IMR-90 (cell line): ENCODE measurements at regions not wholly inside any gene's neighbourhood (a gene's known extent, or its start where the extent isn't known, plus 50 kb on each side); places are given as distances from the start of the nearest gene placed in this dataset.

Source experiments
- ATAC-seq: fragments of 200-7000 bp; cut with Tn5 transposase; 2 replicates; pipeline ENCODE4 v1.9.1; 2020; ENCODE audit warnings: low read depth, mild to moderate bottlenecking, moderate library complexity
- BruUV-seq: library from RNA; stranded (reverse); fragments of 400-500 nt; replicated peaks from 2 replicates; lab custom pipeline; 2021; lab: Mats Ljungman, UMichigan
- CTCF ChIA-PET: fragments of 300-600 bp; formaldehyde crosslinking; extraction: SDS; loops from one replicate; lab custom pipeline; 2021; ENCODE audit warnings: antibody characterized with exemption; lab: Yijun Ruan, JAX
- POLR2A ChIA-PET: fragments of 300-600 bp; sonication (Branson Sonifier 250); formaldehyde crosslinking; loops from one replicate; lab custom pipeline; 2022; ENCODE audit warnings: antibody characterized with exemption; ENCODE audit not compliant: unreplicated experiment; lab: Charles Lee
- DNase-seq: peaks from one replicate; pipeline ENCODE4 v3.0.0; 2013
- H2AFZ ChIP-seq: replicated peaks from 2 replicates; pipeline ENCODE3; 2013; ENCODE audit warnings: low read length, mild to moderate bottlenecking; ENCODE audit not compliant: poor library complexity
- H2AK5ac ChIP-seq: 2 replicates; pipeline ENCODE4 v1.6.1; 2013; ENCODE audit warnings: low read depth, low read length, inconsistent platforms
- H2AK9ac ChIP-seq: replicated peaks from 2 replicates; pipeline ENCODE3; 2013; ENCODE audit warnings: mild to moderate bottlenecking, low read depth, low read length, moderate library complexity; ENCODE audit not compliant: poor library complexity
- H2BK120ac ChIP-seq: 2 replicates; pipeline ENCODE4 v1.6.1; 2013; ENCODE audit warnings: low read depth, low read length, inconsistent platforms
- H2BK15ac ChIP-seq: 3 replicates; pipeline ENCODE4 v1.6.1; 2013; ENCODE audit warnings: low read depth, low read length, inconsistent platforms
- H2BK20ac ChIP-seq: 2 replicates; pipeline ENCODE4 v1.6.1; 2013; ENCODE audit warnings: low read depth, mild to moderate bottlenecking, inconsistent platforms, low read length, moderate library complexity
- H2BK5ac ChIP-seq: 2 replicates; pipeline ENCODE4 v1.6.1; 2013; ENCODE audit warnings: mild to moderate bottlenecking, low read depth, low read length, inconsistent platforms; ENCODE audit not compliant: poor library complexity, severe bottlenecking
- H3K14ac ChIP-seq: replicated peaks from 2 replicates; pipeline ENCODE4 v1.6.1; 2013; ENCODE audit warnings: low read depth, low read length, inconsistent platforms
- H3K18ac ChIP-seq: 2 replicates; pipeline ENCODE4 v1.6.1; 2013; ENCODE audit warnings: low read depth, low read length, control low read depth
- H3K23ac ChIP-seq: 2 replicates; pipeline ENCODE4 v1.6.1; 2013; ENCODE audit warnings: low read depth, low read length, inconsistent platforms
- H3K27ac ChIP-seq: 2 replicates; pipeline ENCODE4 v1.5.1; 2013; ENCODE audit warnings: mild to moderate bottlenecking, control low read depth, low read length; ENCODE audit not compliant: insufficient read depth
- H3K27me3 ChIP-seq: 2 replicates; pipeline ENCODE4 v1.6.1; 2013; ENCODE audit warnings: low read length; ENCODE audit not compliant: control insufficient read depth, insufficient read depth
- H3K36me3 ChIP-seq: 2 replicates; pipeline ENCODE4 v1.6.1; 2013; ENCODE audit warnings: low read length, mixed read lengths; ENCODE audit not compliant: control insufficient read depth, insufficient read depth
- H3K4ac ChIP-seq: 2 replicates; pipeline ENCODE4 v1.6.1; 2013; ENCODE audit warnings: low read depth, low read length, inconsistent platforms
- H3K4me1 ChIP-seq: 2 replicates; pipeline ENCODE4 v1.6.1; 2013; ENCODE audit warnings: low read length, mixed read lengths; ENCODE audit not compliant: control insufficient read depth, insufficient read depth
- H3K4me2 ChIP-seq: 2 replicates; pipeline ENCODE4 v1.6.1; 2013; ENCODE audit warnings: low read depth, mild to moderate bottlenecking, control low read depth, low read length, moderate library complexity
- H3K4me3 ChIP-seq: 2 replicates; pipeline ENCODE4 v1.5.1; 2013; ENCODE audit warnings: low read depth, mild to moderate bottlenecking, control low read depth, low read length, moderate library complexity; ENCODE audit not compliant: insufficient read depth
- H3K56ac ChIP-seq: 2 replicates; pipeline ENCODE4 v1.6.1; 2013; ENCODE audit warnings: low read length, inconsistent platforms; ENCODE audit not compliant: insufficient read depth; ENCODE audit errors: extremely low read depth
- H3K79me1 ChIP-seq, 2 experiments: 2 replicates each; pipeline ENCODE4 v1.6.1; 2013; ENCODE audit warnings: low read length in 2 of 2, inconsistent platforms in 1 of 2, low read depth in 1 of 2
- H3K9ac ChIP-seq: 2 replicates; pipeline ENCODE4 v1.6.1; 2013; ENCODE audit warnings: low read depth, low read length, control low read depth
- H3K9me1 ChIP-seq: 2 replicates; pipeline ENCODE4 v1.6.1; 2013; ENCODE audit warnings: low read length, inconsistent platforms; ENCODE audit not compliant: insufficient read depth
- H3K9me3 ChIP-seq: 2 replicates; pipeline ENCODE4 v1.6.1; 2013; ENCODE audit warnings: low read length; ENCODE audit not compliant: control insufficient read depth, insufficient read depth
- H4K20me1 ChIP-seq: 2 replicates; pipeline ENCODE4 v1.6.1; 2013; ENCODE audit warnings: low read length, inconsistent platforms; ENCODE audit not compliant: insufficient read depth
- H4K5ac ChIP-seq: 2 replicates; pipeline ENCODE4 v1.6.1; 2013; ENCODE audit warnings: mild to moderate bottlenecking, low read depth, low read length, control low read depth
- H4K8ac ChIP-seq, 2 experiments: 2 replicates each; pipeline ENCODE4 v1.6.1; 2013; ENCODE audit warnings: low read depth in 2 of 2, low read length in 2 of 2, control low read depth in 1 of 2, inconsistent platforms in 1 of 2
- H4K91ac ChIP-seq: 2 replicates; pipeline ENCODE4 v1.6.1; 2013; ENCODE audit warnings: low read depth, low read length, inconsistent platforms; ENCODE audit not compliant: insufficient read depth
- CEBPB ChIP-seq: IDR thresholded peaks from 2 replicates; pipeline ENCODE4 v1.6.1; 2012; ENCODE audit warnings: low read depth, low read length, improper control_type of control experiment
- POLR2A ChIP-seq: IDR thresholded peaks from 2 replicates; pipeline ENCODE4 v1.6.1; 2012; ENCODE audit warnings: mild to moderate bottlenecking, low read depth, low read length
- RAD21 ChIP-seq: IDR thresholded peaks from 2 replicates; pipeline ENCODE4 v1.6.1; 2012; ENCODE audit warnings: low read length, improper control_type of control experiment
- WGBS, 2 experiments: methylation state at CpG; one replicate each; pipeline versions ENCODE4 v1.1.5 to v1.1.7; 2013; ENCODE audit warnings: missing lambda C conversion rate in 2 of 2; ENCODE audit not compliant: insufficient read length in 1 of 2; ENCODE audit errors: extremely low coverage in 2 of 2; 5-methylcytosine and 5-hydroxymethylcytosine counted together
- dilution Hi-C: fragments of 300-500 bp; cut with HindIII; formaldehyde crosslinking; loops from one replicate; pipeline ENCODE4 v1.14.3; 2018; ENCODE audit warnings: low sequenced_read_pairs; ENCODE audit not compliant: unreplicated experiment
- in situ Hi-C: fragments of 300-500 bp; cut with MboI; formaldehyde crosslinking; loops from 3 replicates; pipeline ENCODE4 v1.14.3; 2019; ENCODE audit warnings: low sequenced_read_pairs, inconsistent platforms, mixed read lengths
- intact Hi-C: fragments of 100-400 bp; cut with micrococcal nuclease; formaldehyde crosslinking; loops from 2 replicates; pipeline ENCODE4 v1.10.0; 2022
- TF ChIP-seq, protein P1 (sequence below): fragments of 150-350 bp; IDR thresholded peaks from 2 replicates; pipeline ENCODE4 v1.6.1; 2016; ENCODE audit warnings: low read depth, mild to moderate bottlenecking, low read length, moderate library complexity, borderline replicate concordance

DNA sequence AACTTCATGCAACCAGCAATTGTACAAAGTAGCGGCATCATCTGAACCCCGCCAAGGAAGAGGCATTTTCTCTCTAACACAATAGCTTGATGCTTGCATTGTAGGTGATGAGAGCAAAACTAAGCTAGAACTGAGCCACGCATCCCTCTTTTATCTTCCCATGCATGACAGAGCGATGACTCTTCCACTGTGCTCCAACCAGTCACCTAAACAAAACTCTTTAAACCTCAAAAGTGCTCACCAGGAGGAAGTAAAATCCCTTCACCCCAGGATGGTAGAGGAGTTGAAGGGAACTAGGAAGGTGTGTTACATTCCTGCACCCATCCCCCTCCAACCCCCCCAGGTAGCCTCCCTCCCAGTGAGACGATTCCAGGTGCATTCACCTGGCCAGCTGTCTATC is 59.7 kb upstream of the SALL3 start:
- H3K27me3 ChIP-seq = no peaks in the 10 kb centered on the region
- no peak overlapping the region for H3K4me2 ChIP-seq
- no TSS peak for BruUV-seq
- WGBS, 2 experiments = no CpG with 5 or more reads among the region's 5 CpGs
- H4K20me1 ChIP-seq = no peaks in the 10 kb centered on the region
- ChIA-PET CTCF (no interaction called here), POLR2A (no interaction called here)
- no peak overlapping the region for H2BK15ac ChIP-seq
- intact Hi-C loops = no loop called here
- ATAC-seq = no peak
- H3K27ac ChIP-seq = no peak overlapping the region
- TF ChIP-seq, protein P1, sequence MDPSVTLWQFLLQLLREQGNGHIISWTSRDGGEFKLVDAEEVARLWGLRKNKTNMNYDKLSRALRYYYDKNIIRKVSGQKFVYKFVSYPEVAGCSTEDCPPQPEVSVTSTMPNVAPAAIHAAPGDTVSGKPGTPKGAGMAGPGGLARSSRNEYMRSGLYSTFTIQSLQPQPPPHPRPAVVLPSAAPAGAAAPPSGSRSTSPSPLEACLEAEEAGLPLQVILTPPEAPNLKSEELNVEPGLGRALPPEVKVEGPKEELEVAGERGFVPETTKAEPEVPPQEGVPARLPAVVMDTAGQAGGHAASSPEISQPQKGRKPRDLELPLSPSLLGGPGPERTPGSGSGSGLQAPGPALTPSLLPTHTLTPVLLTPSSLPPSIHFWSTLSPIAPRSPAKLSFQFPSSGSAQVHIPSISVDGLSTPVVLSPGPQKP = no peak
- TF ChIP-seq CEBPB = no peak
- TF ChIP-seq RAD21 = no peak
- TF ChIP-seq POLR2A = no peak
- no peaks in the 10 kb centered on the region for H3K36me3 ChIP-seq
- H2AFZ ChIP-seq = no peak overlapping the region
- no peak overlapping the region for H3K9ac ChIP-seq
- no peak overlapping the region for H3K4ac ChIP-seq
- no peak overlapping the region for H3K4me3 ChIP-seq
- H2AK9ac ChIP-seq = no peak overlapping the region
- no peaks in the 10 kb centered on the region for H3K9me1 ChIP-seq
- no peak overlapping the region for H3K23ac ChIP-seq
- peaks cover 40% of the 10 kb centered on the region for H3K9me3 ChIP-seq
- H2BK120ac ChIP-seq = no peak overlapping the region
- dilution Hi-C loops = no loop called here
- no peak overlapping the region for H2BK5ac ChIP-seq
- H4K91ac ChIP-seq = no peak overlapping the region
- H3K79me1 ChIP-seq = no peaks in the 10 kb centered on the region
- no peak overlapping the region for H4K5ac ChIP-seq
- no peak overlapping the region for H4K8ac ChIP-seq
- no peak overlapping the region for H3K18ac ChIP-seq
- in situ Hi-C loops = no loop called here
- H2BK20ac ChIP-seq = no peak overlapping the region
- H3K56ac ChIP-seq = no peak overlapping the region
- no peak for DNase-seq
- no peak overlapping the region for H3K14ac ChIP-seq
- H2AK5ac ChIP-seq = no peak overlapping the region
- H3K4me1 ChIP-seq = no peaks in the 10 kb centered on the region
